GM18870 (cell line): ENCODE measurements at regions not wholly inside any gene's neighbourhood (a gene's known extent, or its start where the extent isn't known, plus 50 kb on each side); places are given as distances from the start of the nearest gene placed in this dataset.
"Not testable (repeated sequence)": the region's sequence is repeated elsewhere in the genome, so short reads cannot be mapped to it uniquely, and the experiment has no call there.

Experiments
- ATAC-seq: cut with Tn5 transposase; IDR thresholded peaks from one replicate; pipeline ENCODE4 v1.9.1; 2021; ENCODE audit warnings: moderate library complexity; ENCODE audit not compliant: unreplicated experiment

DNA sequence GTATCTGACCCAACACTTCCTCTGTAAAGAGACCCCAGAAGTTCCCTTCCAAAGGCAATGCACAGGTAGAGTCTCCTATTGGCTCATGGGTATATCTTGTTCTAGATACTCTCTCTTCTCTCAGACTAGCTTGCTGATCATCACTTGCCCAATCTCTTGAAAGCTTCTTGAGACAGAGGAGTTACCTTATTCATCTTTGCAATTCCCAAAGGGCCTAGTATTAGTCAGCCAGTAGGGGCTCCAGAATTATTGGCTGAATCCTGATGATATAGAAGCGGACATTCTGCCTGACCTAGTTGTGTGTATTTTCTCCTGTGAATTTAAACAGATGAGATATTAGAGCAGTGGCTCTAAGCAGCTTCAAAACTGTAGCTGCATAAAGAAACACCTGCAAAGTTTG, 304.0 kb upstream of the KLF4 start:
- ATAC-seq = no peak

DNA sequence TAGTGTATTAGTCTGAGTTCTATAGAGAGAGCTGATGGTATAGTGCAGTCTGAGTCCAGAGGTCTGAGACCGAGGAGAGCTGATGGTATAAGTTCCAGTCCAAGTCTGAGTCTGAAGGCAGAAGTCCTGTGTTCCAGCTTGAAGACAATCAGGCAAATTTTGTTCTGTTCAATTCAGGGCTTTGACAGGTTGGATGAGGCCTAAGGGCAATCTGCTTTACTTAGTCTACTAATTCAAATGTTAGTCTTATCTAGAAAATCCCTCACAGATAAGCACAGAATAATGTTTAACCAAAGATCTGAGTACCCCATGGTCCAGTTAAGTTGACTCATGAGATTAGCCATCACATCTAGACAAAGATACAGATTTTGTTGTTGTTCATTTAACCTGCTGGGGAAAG, 303.0 kb upstream of the KLF4 start:
- ATAC-seq = no peak

DNA sequence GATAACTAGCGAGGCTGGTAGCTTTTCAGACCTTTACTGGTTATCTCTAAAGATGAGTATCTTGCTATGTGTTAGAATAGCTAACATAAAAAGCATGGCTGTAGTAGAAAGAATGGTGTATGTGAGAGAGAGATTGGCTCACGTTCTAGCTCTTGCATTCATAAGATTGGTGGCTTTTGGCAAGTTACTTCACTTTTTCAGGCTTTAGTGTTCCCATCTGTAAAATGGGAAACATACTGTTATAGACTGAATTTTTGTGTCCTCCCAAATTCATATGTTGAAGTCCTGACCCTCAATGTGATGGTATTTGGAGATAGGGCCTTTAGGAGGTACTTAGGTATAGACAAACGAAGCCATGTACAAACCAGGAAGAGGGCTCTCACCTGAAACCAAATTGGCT, 302.4 kb upstream of the KLF4 start:
- ATAC-seq = no peak

DNA sequence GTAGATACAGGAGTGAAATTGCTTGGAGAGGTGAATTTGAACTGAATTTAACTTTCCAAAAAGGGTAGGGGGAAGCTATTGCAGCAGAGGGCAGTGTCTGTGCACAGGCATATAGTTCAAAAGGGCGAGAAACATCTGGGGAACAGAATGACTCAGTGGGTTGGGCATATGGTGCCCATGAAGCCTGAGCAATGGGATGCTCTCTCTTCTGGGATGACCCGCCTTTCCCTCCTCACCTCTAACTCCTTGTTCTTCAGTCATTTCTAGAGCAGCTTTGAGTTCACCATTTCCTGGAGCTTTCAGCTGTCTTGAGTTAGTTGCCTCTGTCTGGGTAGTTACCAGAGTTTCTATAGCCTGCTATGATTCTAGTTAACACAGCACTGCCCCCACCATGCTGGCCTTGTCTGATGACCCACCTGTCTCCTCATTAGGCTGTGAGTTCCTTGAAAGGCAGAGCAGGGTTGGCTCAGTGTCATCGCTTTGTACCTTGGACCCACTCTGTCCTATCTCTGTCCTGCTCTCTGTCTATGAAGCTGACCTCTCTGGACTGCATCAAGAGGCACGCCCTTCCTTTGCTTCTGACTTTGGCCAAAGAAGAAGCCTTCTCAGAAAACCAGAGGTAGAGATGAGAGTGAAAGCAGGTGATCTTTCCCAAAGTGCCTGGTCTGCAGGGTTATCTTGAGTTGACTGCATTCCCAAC, 299.6 kb upstream of the KLF4 start:
- peak; percentile 57 for ATAC-seq

DNA sequence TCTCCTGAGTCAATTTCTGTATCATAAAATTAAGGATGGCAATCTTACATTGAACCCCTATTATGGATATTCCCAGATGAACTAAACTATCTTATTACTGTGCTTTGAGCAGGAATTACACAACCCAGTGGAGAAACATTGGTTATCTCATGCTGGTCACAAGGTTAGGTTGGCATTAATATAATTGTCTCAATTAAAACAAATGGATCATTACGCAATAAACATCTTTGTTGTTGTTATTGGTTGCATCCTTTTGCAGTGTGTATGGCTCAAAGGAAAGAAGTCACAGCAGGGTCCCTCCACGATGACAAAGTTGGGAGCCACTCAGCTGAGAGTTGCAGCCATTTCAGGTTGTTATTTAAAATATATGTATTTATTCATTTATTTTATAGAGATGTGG, 297.0 kb upstream of the KLF4 start:
- ATAC-seq = no peak

DNA sequence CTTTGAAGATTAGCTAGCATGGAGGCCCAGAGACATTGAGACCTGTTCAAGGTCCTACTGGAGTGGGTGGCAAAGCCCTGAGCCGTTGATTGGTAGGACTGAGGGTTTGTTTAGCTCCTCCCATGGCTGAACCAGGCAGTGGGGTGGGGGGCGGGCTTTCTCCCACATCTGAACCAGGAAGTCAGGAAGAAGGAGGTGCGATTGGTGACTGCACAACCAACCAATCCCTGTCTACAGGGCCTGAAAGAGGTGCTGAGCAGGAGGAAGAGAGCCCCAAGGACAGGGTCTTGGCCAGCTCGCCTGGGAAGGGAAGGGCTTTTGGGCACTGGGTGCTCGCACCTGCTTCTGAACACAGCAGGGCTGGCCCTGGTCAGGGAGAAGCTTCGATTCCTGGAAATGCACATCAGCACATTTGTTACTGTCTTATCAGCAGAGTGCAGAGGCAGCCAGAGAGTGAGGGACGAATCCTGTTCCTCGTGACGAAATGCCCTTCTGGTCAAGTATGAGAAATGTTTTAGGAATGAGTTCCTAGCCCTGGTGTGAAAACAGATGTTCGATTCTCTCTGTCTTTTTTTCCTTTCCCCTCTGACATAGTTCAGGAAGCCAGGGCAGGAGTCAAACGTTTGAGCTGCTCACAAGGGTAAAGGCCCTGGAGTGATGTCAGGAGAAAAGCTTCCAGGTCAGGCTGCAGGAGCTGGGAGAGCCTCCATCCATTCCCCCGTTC, 294.8 kb upstream of the KLF4 start:
- no peak for ATAC-seq

DNA sequence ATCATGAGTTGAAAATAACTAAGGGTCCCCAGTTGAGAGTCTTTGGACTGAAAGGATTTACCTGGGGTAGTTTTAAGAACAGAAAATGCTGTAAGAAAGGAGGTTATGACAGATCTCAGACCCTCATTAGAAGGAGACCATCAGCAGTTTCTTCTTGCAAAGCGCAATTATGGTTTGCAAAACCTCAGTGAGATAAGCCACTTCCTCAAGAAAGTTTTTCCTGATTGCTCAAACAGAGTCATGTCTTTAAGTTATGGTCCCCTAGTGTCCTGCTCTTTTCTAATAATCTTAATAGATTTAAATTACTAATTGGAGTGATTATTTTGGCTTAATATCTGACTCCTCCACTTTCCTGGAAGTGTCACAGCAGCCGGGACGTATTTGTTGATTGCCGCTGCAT, 293.2 kb upstream of the KLF4 start:
- ATAC-seq = no peak

DNA sequence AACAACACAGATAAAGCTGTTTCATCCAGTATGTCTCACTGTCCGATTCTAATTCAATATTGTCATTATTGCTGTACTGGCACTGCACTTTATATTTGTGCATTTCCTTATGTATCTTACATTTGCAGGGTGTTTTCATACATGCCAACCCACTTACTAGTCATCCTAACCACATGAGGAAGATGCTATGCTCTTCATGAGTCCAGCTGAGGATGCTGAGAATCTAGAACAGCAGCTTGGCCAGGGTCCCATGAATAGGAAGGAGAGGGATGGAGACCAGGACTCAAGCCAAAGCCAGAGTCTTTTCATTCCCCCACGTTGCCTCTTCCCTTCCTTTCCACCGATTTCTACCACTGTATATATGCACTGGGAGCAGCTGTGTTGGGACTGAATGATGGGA, 292.8 kb upstream of the KLF4 start:
- no peak for ATAC-seq

DNA sequence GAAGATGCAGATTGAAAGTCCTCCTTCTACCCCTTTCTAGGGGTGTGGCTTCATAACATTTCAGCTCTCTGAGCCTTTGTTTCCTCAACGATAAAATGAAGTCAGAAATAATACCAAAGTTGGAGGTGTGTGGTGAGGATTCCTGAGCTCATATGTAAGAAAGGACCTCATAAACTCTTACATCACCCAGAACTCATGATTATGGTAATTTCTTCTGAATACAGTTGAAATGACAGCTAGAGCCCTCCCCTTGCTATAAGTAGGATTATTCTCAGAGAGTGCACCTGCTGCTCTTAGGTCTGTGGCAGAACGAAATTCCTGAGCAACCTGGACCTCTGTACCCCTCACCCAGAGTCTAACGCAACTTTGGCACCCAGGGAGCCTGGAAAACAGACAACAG, 291.4 kb upstream of the KLF4 start:
- ATAC-seq = no peak

DNA sequence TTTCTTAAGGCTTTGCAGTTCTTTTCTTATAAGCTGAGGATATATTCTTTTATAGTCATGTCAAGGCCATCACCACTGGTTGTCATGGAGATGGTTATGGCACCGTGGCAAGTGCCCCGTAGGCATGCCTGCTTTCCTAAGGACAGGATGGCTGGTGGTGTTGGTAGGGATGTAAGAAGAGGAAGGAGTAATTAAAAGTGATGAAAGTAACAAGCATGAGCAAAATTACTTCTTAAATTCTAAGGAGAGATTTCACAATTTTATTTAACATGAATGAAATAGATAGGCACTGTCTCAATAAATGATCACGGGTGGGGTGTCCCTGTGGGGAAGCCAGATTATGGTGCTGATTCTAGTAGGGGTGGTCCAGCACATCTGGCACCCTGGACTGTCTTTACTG, 290.2 kb upstream of the KLF4 start:
- no peak for ATAC-seq

DNA sequence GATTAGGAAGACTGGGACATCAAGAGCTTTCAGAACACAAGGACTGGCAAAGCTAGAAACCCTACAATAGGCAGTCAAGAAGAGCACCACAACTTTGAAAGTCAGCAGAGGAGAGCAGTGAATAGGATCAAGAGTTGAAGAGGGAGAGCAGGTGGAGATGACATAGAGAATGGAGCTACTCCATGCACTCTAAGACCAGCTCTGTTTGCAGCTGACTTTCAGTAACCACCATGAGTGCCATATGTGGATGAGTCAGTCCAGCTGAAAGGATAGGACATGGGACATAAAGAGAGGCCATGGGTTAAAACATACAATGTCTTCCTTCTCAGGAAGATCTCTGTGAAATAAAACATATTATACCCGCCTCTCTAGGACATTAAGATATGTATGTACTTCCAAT, 289.1 kb upstream of the KLF4 start:
- ATAC-seq = no peak

DNA sequence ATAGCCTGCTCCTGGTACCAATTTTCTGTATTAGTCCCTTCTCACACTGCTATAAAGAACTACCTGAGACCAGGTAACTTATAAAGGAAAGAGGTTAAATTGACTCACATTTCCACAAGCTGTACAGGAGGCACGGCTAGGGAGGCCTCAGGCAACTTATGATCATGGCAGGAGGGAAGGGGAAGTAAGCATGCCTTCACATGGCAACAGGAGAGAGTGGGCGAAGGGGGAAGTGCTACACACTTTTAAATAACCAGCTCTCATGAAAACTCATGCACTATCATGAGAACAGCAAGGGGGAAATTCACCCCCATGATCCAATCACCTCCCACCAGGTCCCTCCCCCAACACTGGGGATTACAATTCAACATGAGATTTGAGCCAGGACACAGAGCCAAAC, 284.5 kb upstream of the KLF4 start:
- ATAC-seq = not testable (repeated sequence)

DNA sequence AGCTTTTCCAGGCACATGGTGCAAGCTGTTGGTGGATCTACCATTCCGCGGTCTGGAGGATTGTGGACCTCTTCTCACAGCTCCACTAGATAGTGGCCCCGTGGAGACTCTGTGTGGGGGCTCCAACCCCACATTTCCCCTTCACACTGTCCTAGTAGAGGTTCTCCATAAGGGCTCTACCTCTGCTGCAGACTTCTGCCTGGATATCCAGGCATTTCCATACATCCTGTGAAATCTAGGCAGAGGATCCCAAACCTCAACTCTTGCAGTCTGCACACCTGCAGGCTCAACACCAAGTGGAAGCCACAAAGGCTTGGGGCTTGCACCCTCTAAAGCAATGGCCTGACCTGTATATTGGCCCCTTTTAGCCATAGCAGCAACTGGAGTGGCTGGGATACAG, 283.4 kb upstream of the KLF4 start:
- no peak for ATAC-seq

DNA sequence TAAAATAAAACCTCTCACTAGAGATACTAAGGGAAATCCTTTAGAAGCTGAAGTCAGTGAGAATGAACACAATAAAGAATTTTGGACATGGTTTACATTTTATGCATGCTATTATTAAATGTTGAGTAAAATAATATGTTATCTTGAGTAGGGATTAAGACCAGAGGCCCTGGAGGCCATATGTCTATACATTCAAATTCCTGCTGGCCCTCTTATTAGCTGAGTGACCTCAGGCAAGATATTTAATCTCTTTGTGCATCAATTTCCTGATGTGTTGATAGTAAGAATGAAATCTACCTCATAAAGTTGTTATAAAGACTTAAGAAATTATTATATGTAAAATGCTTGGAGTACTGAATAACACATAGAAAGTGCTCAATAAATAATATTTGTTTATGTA, 281.1 kb upstream of the KLF4 start:
- no peak for ATAC-seq

DNA sequence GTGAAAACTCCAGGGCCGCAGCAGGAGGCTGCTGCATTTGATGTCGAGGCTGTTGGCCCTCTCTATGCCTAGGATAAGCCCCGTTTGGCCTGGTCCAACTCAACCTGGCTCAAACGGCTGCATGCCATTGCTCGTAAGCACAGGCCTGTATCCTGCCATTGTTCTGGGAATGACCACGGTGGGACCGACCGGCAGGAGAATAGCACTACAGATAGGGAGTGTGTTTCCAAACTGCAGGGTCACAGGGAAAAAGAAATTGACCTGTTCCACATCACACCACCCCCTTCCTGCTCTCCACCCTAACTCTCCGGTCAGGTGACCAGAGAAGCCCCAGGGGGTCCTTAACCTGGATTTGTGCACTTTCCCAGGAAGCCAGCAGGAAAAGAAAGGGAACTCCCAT, 278.7 kb upstream of the KLF4 start:
- no peak for ATAC-seq

DNA sequence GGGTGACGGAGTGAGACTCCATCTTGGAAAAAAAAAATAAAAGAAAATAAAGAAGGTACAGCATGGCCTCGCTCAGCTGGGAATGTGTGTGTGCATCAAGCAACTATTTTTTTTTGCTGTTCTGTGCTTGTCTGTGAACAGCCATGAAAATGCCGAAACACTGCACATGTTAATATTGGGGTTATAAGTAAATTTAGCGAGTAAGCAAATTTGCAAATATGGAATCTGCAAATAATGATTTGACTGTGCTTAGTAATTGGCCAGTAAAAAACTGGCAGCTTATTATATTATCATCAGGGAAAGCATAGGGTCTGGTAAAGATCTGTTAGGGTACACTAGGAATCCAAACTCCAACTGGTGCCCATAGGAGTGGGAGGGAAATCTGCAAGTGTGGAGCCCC, 278.1 kb upstream of the KLF4 start:
- ATAC-seq = no peak

DNA sequence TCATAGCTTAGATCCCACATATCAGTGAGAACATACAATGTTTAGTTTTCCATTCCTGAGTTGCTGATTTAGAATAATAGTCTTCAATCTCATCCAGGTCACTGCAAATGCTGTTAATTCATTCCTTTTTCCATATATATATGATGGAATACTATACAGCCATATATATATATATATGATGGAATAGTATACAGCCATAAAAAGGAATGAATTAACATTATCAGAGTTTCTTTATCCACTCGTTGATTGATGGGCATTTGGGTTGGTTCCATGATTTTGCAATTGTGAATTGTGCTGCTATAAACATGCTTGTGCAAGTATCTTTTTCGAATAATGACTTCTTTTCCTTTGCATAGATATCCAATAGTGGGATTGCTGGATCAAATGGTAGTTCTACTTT, 273.9 kb upstream of the KLF4 start:
- not testable (repeated sequence) for ATAC-seq

DNA sequence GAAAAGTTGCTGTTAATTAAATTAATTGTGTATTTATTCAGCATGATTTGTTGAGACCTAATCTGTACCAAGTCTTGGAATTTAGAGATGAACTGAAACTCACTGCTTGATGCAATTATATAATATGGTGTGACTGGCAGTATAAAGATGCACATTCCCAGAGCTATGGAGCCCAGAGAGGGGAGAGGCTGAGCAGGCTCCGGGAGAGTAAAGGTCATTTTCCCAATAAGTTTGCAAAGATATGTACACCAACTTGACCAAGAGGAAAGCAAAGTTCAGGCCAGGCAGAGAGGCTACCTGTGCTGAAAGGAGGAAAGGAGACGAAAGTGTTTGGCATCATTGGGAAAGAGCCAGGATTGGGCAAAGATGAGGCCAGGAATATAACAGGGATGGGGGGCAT, 271.7 kb upstream of the KLF4 start:
- ATAC-seq = no peak

DNA sequence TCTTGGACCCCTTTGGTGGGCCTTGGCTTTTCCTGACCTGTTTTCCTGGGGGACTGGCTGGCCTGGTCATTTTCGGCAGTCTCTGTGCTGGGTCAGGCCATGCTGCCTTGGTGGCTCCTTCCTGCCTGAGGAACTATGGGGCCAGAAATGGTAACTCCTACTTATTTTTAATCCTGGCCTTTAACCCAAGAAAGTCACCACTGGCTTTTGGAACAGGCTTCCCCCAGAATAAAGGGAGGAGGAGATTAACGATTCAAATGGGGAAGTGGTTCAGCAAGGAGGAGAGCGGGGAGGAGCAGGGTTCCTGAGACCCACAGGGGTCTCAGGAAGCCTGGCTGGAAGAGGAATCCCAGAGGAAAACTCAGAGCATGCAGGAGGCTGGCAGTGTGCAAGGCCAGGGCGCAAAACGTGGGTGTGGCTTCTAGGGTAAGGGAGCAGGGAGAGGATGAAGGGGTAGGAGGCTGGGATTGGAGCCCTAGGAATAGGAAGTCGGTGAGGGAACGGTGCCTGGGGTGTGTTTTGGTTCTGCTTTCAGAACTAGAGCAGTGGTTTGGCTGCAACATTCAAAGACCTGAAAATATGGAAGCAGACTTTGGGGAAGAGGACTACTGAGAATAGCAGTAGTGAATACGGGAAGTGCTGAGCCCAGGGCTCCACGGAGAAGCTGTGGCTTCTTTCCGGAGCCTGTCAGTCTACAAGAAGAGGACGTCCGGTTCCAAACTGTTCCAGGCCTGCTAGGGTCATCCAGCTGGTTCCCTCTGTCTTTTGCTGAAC, 271.1 kb upstream of the KLF4 start:
- ATAC-seq = no peak

DNA sequence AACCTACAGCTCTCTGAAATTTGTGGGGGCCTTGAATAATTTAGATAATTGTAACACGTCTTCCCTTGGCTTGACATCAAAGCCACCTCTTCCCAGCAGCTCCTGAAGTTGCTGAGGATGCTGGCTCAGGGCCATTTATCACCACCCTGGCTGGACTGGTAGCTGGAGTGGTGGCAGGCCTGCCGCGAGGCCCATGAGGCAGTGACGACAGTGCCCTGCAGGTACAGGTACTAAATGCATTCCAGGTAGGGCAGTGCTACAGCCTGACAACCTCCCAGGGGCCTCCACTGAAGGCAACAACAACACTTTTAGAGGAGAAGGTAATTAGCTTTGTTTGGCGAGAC, 270.2 kb upstream of the KLF4 start:
- no peak for ATAC-seq

DNA sequence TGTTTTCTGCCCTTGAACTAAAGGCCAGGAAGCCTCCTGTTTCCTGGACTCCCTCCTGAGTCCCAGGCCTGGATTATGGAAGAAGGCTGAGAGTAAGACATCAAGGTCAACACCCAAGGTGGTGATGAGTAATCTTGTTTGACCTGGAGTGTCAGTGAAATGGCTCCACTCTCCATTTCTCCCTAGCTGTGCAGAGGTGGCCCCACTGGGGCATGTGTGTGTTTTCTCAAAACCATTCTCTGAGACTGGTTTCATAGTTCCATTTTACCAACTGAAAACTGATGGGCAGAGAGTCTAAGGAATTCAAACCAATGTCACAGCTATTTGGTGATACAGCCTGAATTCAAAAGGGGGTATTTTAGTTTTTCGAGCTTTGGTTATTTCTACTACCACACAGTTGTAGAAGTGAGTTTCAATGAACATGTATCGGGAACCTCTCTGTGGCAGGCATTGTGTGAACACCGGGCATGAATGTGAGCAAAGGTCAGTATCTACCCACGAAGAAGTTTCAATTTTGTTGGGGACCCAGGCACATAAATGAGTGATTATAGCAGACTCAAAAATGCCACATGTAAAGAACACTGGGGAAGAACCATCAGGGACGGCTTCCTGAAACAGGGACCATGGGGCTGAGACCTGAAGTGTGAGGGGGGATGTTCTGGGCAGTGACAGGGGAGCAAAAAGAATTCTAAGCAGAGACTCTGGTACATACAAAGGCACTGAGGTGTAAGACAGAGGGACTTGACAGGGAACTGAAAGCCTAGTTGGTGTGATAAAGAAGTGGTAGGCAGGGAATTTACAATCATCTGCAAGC, 269.6 kb upstream of the KLF4 start:
- ATAC-seq = no peak
